OCI-LY7 (cell line): ENCODE measurements at regions not wholly inside any gene's neighbourhood (a gene's known extent, or its start where the extent isn't known, plus 50 kb on each side); places are given as distances from the start of the nearest gene placed in this dataset.

Experiments used
- BruUV-seq: library from RNA; stranded (reverse); fragments of 400-500 nt; replicated peaks from 2 replicates; lab custom pipeline; 2021; lab: Mats Ljungman, UMichigan
- CTCF ChIA-PET: fragments of 300-600 bp; sonication (Branson Sonifier 250); formaldehyde crosslinking; loops from one replicate; lab custom pipeline; 2022; ENCODE audit warnings: antibody characterized with exemption; ENCODE audit not compliant: unreplicated experiment; lab: Charles Lee
- POLR2A ChIA-PET: fragments of 300-600 bp; sonication (Branson Sonifier 250); formaldehyde crosslinking; loops from one replicate; lab custom pipeline; 2022; ENCODE audit warnings: antibody characterized with exemption; lab: Charles Lee
- DNase-seq: peaks from one replicate; pipeline ENCODE4 v3.0.0-alpha.2; 2015; ENCODE audit warnings: low spot score
- H2AFZ ChIP-seq: fragments of 200-600 bp; sonication (generic), shearing (Covaris generic); 2 replicates; pipeline ENCODE4 v1.6.1; 2014; ENCODE audit warnings: mild to moderate bottlenecking, antibody characterized with exemption, low read length, moderate library complexity
- H3K27ac ChIP-seq: fragments of 200-600 bp; sonication (generic); 2 replicates; pipeline ENCODE4 v1.5.1; 2014; ENCODE audit warnings: mixed run types, low read depth, mild to moderate bottlenecking, moderate library complexity, low read length, inconsistent platforms; ENCODE audit not compliant: poor library complexity, severe bottlenecking
- H3K36me3 ChIP-seq: fragments of 200-600 bp; sonication (generic); 2 replicates; pipeline ENCODE4 v1.6.1; 2014; ENCODE audit warnings: mild to moderate bottlenecking, antibody characterized with exemption, low read length, moderate library complexity, mixed read lengths; ENCODE audit not compliant: insufficient read depth
- H3K4me1 ChIP-seq: fragments of 200-600 bp; sonication (generic); 2 replicates; pipeline ENCODE4 v1.5.1; 2014; ENCODE audit warnings: mild to moderate bottlenecking, low read length; ENCODE audit not compliant: insufficient read depth, poor library complexity, severe bottlenecking
- H3K4me2 ChIP-seq: fragments of 200-600 bp; sonication (generic); 2 replicates; pipeline ENCODE4 v1.6.1; 2014; ENCODE audit warnings: mild to moderate bottlenecking, low read length
- H3K4me3 ChIP-seq: fragments of 200-600 bp; sonication (generic); 2 replicates; pipeline ENCODE4 v1.5.1; 2014; ENCODE audit warnings: mild to moderate bottlenecking, low read depth, low read length; ENCODE audit not compliant: poor library complexity, severe bottlenecking
- H3K79me2 ChIP-seq: fragments of 200-600 bp; sonication (generic); 2 replicates; pipeline ENCODE4 v1.6.1; 2016; ENCODE audit warnings: low read depth, mild to moderate bottlenecking, low read length, moderate library complexity, mixed read lengths; ENCODE audit not compliant: insufficient read depth
- H3K9me2 ChIP-seq: fragments of 200-600 bp; sonication (generic); 2 replicates; pipeline ENCODE4 v1.6.1; 2016; ENCODE audit warnings: mild to moderate bottlenecking, low read length, mixed read lengths; ENCODE audit not compliant: insufficient read depth
- H3K9me3 ChIP-seq: fragments of 200-600 bp; sonication (generic); 2 replicates; pipeline ENCODE4 v1.6.1; 2014; ENCODE audit warnings: mild to moderate bottlenecking, mixed run types, low read length, mixed read lengths
- H4K20me1 ChIP-seq: fragments of 200-600 bp; sonication (generic); 2 replicates; pipeline ENCODE4 v1.6.1; 2014; ENCODE audit warnings: mild to moderate bottlenecking, antibody characterized with exemption, low read length, moderate library complexity, mixed read lengths; ENCODE audit not compliant: insufficient read depth
- EZH2phosphoT487 ChIP-seq: fragments of 200-600 bp; sonication (generic); IDR thresholded peaks from 2 replicates; pipeline ENCODE4 v1.6.1; 2018; ENCODE audit warnings: low read depth, borderline replicate concordance, mild to moderate bottlenecking, mixed run types, antibody characterized with exemption, low read length, moderate library complexity, mixed read lengths
- intact Hi-C: fragments of 100-400 bp; cut with micrococcal nuclease; formaldehyde crosslinking; loops from one replicate; pipeline ENCODE4 v1.10.0; 2022; ENCODE audit not compliant: unreplicated experiment
- TF ChIP-seq, protein P1 (sequence below): fragments of 200-600 bp; sonication (generic); conservative IDR thresholded peaks from 2 replicates; pipeline ENCODE4 v1.5.1; 2014; ENCODE audit warnings: mild to moderate bottlenecking, antibody characterized with exemption, low read length, moderate library complexity, mixed read lengths

- no peak for DNase-seq
- no peak overlapping the region for H2AFZ ChIP-seq
- no peak overlapping the region for H3K4me3 ChIP-seq
- ChIA-PET CTCF (no interaction called here), POLR2A (no interaction called here)
- H4K20me1 ChIP-seq = no peaks in the 10 kb centered on the region
- intact Hi-C loops = no loop called here
- no peaks in the 10 kb centered on the region for H3K4me1 ChIP-seq
- no peak overlapping the region for H3K4me2 ChIP-seq
- H3K9me2 ChIP-seq = no peaks in the 10 kb centered on the region
- H3K36me3 ChIP-seq = no peaks in the 10 kb centered on the region
- TF ChIP-seq, protein P1, sequence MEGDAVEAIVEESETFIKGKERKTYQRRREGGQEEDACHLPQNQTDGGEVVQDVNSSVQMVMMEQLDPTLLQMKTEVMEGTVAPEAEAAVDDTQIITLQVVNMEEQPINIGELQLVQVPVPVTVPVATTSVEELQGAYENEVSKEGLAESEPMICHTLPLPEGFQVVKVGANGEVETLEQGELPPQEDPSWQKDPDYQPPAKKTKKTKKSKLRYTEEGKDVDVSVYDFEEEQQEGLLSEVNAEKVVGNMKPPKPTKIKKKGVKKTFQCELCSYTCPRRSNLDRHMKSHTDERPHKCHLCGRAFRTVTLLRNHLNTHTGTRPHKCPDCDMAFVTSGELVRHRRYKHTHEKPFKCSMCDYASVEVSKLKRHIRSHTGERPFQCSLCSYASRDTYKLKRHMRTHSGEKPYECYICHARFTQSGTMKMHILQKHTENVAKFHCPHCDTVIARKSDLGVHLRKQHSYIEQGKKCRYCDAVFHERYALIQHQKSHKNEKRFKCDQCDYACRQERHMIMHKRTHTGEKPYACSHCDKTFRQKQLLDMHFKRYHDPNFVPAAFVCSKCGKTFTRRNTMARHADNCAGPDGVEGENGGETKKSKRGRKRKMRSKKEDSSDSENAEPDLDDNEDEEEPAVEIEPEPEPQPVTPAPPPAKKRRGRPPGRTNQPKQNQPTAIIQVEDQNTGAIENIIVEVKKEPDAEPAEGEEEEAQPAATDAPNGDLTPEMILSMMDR = no peak
- no peak for TF ChIP-seq EZH2phosphoT487
- no TSS peak for BruUV-seq
- no peaks in the 10 kb centered on the region for H3K9me3 ChIP-seq
- no peak overlapping the region for H3K27ac ChIP-seq
- H3K79me2 ChIP-seq = no peaks in the 10 kb centered on the region
Measured at GRCh38 chr19:8900421-8900820, 68.2 kb downstream of the MBD3L1 start.

DNA sequence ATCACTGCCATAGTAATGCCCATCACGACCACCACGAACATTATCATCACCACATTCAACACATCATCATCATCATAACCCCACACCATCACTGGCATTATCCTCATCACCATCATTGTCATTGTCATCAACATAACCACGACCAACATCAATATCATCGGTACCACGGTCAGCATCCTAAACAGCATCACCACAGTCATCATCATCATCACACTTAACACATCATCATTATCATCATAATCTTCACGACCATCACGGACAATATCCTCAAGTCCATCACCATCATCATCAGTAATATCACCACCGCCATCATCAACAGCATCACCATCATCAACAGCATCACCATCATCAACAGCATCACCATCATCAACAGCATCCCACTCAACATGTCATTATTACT, 70.3 kb downstream of the MBD3L1 start:
- no peaks in the 10 kb centered on the region for H3K9me3 ChIP-seq
- no peaks in the 10 kb centered on the region for H3K9me2 ChIP-seq
- no peak overlapping the region for H3K4me2 ChIP-seq
- TF ChIP-seq, protein P1 = no peak
- no peak for TF ChIP-seq EZH2phosphoT487
- no peak overlapping the region for H2AFZ ChIP-seq
- no peaks in the 10 kb centered on the region for H4K20me1 ChIP-seq
- H3K79me2 ChIP-seq = no peaks in the 10 kb centered on the region
- ChIA-PET CTCF (no interaction called here), POLR2A (no interaction called here)
- H3K27ac ChIP-seq = no peak overlapping the region
- no peaks in the 10 kb centered on the region for H3K36me3 ChIP-seq
- no peaks in the 10 kb centered on the region for H3K4me1 ChIP-seq
- no peak for DNase-seq
- BruUV-seq = no TSS peak
- H3K4me3 ChIP-seq = no peak overlapping the region
- intact Hi-C loops = no loop called here

GRCh38 chr19:8904597-8904996, 72.4 kb downstream of the MBD3L1 start:
- H2AFZ ChIP-seq = no peak overlapping the region
- no peak overlapping the region for H3K27ac ChIP-seq
- ChIA-PET POLR2A (interaction anchor here (0.6 kb wide), 1 partner anchor 257 kb away, joined by 4 read pairs; no protein-coding TSS in a partner anchor), CTCF (no interaction called here)
- DNase-seq = no peak
- H3K4me1 ChIP-seq = no peaks in the 10 kb centered on the region
- no peaks in the 10 kb centered on the region for H3K79me2 ChIP-seq
- H3K4me2 ChIP-seq = no peak overlapping the region
- intact Hi-C loops = no loop called here
- H3K9me3 ChIP-seq = no peaks in the 10 kb centered on the region
- no peaks in the 10 kb centered on the region for H4K20me1 ChIP-seq
- H3K36me3 ChIP-seq = no peaks in the 10 kb centered on the region
- no peak overlapping the region for H3K4me3 ChIP-seq
- TF ChIP-seq, protein P1 = no peak
- no peak for TF ChIP-seq EZH2phosphoT487
- no TSS peak for BruUV-seq
- H3K9me2 ChIP-seq = no peaks in the 10 kb centered on the region
